ENCODE measurements at regions not wholly inside any gene's neighbourhood (a gene's known extent, or its start where the extent isn't known, plus 50 kb on each side); places are given as distances from the start of the nearest gene placed in this dataset.

DNA sequence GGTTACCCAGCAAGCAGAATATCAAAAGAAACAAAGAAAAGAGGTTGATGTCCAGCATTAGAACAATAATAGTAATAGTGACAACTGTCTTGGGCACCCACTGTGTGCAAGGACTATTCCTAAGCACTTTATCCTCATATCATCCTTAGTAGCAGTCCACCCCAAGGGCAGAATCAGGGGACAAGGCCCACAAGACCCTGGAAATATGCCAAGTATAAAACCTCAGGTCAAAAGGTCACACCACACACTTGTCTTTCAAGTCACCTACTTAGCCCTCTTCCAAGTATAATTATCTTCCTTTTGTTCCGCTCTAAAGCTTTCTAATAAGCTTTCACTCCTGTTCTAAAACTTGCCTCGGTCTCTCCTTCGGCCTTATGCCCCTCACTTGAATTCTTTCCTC lies 124.0 kb upstream of the STT3B start:
- no peak overlapping the region for H2BK120ac ChIP-seq (ENCODE audit: low read depth, low read length, poor library complexity, severe bottlenecking)
- no CpG with 5 or more reads among the region's 3 CpGs for WGBS (ENCODE audit: extremely low coverage, insufficient read length, low lambda C conversion rate)

More for the DNA sequence above, 124.0 kb upstream of the STT3B start:
- Mint-ChIP-seq H3K36me3 (ENCODE audit: insufficient read depth in 1 of 3, low read depth in 3 of 3) (no peaks in the 10 kb centered on the region), H3K4me1 (peaks cover 6 to 8% of the 10 kb centered on the region in 2 experiments), H3K9me3 (no peaks in the 10 kb centered on the region), H3K4me3 (no peak overlapping the region), H3K27ac (0 out of 7 replicates have a peak overlapping the region, but pooled peaks of 1 of the 3 experiments have one; percentile 17), H3K27me3 (ENCODE audit: low read depth) (no peaks in the 10 kb centered on the region)
- H2AK5ac ChIP-seq (ENCODE audit: insufficient read length, low read length), result no peak overlapping the region
- H3K14ac ChIP-seq (ENCODE audit: insufficient read depth, low read length), result no peak overlapping the region
- H3K4ac ChIP-seq (ENCODE audit: low read depth, low read length), result no peak overlapping the region
- no peaks in the 10 kb centered on the region for H4K20me1 ChIP-seq (ENCODE audit: control insufficient read depth, insufficient read depth, insufficient read length)
- H2AFZ ChIP-seq (ENCODE audit: low read length), result no peak overlapping the region
- no peak overlapping the region for H4K8ac ChIP-seq (replicated peaks; ENCODE audit: insufficient read length, low read depth, low read length)
- H2BK15ac ChIP-seq (ENCODE audit: low read depth, low read length), result no peak overlapping the region
- no peak overlapping the region for H3K4me2 ChIP-seq (ENCODE audit: insufficient read depth, insufficient read length, low read length)
- H3K9ac ChIP-seq (ENCODE audit: extremely low read depth, insufficient read length, low read length), result no peak overlapping the region
- no peak for DNase-seq
- no peak overlapping the region for H4K5ac ChIP-seq (ENCODE audit: insufficient read length, low read depth, low read length)
- no peak overlapping the region for H3T11ph ChIP-seq (ENCODE audit: low read length)
- H3K27ac ChIP-seq (ENCODE audit: insufficient read length, low read depth, low read length), result no peak overlapping the region
- H3K79me2 ChIP-seq (ENCODE audit: insufficient read depth, low read length), result no peaks in the 10 kb centered on the region
- no peaks in the 10 kb centered on the region for H3K9me3 ChIP-seq (ENCODE audit: control insufficient read depth, low read depth, low read length)
- H3K56ac ChIP-seq (ENCODE audit: insufficient read length, low read depth, low read length), result no peak overlapping the region
- no peaks in the 10 kb centered on the region for H3K79me1 ChIP-seq (ENCODE audit: insufficient read depth, low read depth, low read length, poor library complexity, severe bottlenecking)
- no peaks in the 10 kb centered on the region for H3K23me2 ChIP-seq (ENCODE audit: insufficient read length, low read depth, low read length, poor library complexity, severe bottlenecking)
- H3K23ac ChIP-seq (ENCODE audit: insufficient read length, low read depth, low read length), result no peak overlapping the region
- no peak for TF ChIP-seq CTCF (conservative IDR thresholded peaks at IDR 0.05)
- H4K91ac ChIP-seq (ENCODE audit: insufficient read length, low read depth, low read length), result no peak overlapping the region
- H2BK20ac ChIP-seq (ENCODE audit: low read depth, low read length, poor library complexity, severe bottlenecking), result no peak overlapping the region
- no peak overlapping the region for H2BK5ac ChIP-seq (ENCODE audit: insufficient read length, low read length)
- H2BK12ac ChIP-seq (ENCODE audit: insufficient read length, low read depth, low read length), result no peak overlapping the region
- no peak overlapping the region for H3K18ac ChIP-seq (ENCODE audit: insufficient read length, low read depth, low read length)
- no peaks in the 10 kb centered on the region for H3K27me3 ChIP-seq (ENCODE audit: insufficient read depth, low read length)
- no peaks in the 10 kb centered on the region for H3K4me1 ChIP-seq (ENCODE audit: insufficient read depth, low read length)
